ENCODE measurements at regions not wholly inside any gene's neighbourhood (a gene's known extent, or its start where the extent isn't known, plus 50 kb on each side); places are given as distances from the start of the nearest gene placed in this dataset.

GRCh38 chr6:167662075-167662880, 164.4 kb upstream of the AFDN start:
- Histone ChIP-seq H3K4me3 (no peak overlapping the region), H3K9me3 (replicated peaks) (no peaks in the 10 kb centered on the region), H3K27ac (replicated peaks) (no peak overlapping the region), H3K4me1 (peaks cover 15% of the 10 kb centered on the region), H3K27me3 (ENCODE audit: low read depth) (no peaks in the 10 kb centered on the region), H3K36me3 (no peaks in the 10 kb centered on the region)
- TF ChIP-seq CTCF (IDR thresholded peaks at IDR 0.05; ENCODE audit: borderline replicate concordance), result no peak
- intact Hi-C loops (cut with micrococcal nuclease), result no loop called here
- no peak for DNase-seq

- Histone ChIP-seq H3K9me3 (replicated peaks) (no peaks in the 10 kb centered on the region), H3K27ac (replicated peaks) (no peak overlapping the region), H3K27me3 (ENCODE audit: low read depth) (no peaks in the 10 kb centered on the region), H3K4me1 (peaks cover 15% of the 10 kb centered on the region), H3K36me3 (no peaks in the 10 kb centered on the region), H3K4me3 (no peak overlapping the region)
- intact Hi-C loops (cut with micrococcal nuclease), result no loop called here
- no peak for TF ChIP-seq CTCF (IDR thresholded peaks at IDR 0.05; ENCODE audit: borderline replicate concordance)
- DNase-seq, result no peak
Observed at GRCh38 chr6:167662881-167663205, 163.9 kb upstream of the AFDN start.

- H3K36me3 ChIP-seq, result no peaks in the 10 kb centered on the region
- no peak for DNase-seq
- intact Hi-C loops (cut with micrococcal nuclease), result no loop called here
- no peak overlapping the region for H3K4me3 ChIP-seq
- H3K9me3 ChIP-seq (replicated peaks), result no peaks in the 10 kb centered on the region
- H3K27me3 ChIP-seq (ENCODE audit: low read depth), result no peaks in the 10 kb centered on the region
- H3K27ac ChIP-seq (replicated peaks), result no peak overlapping the region
- no peak for TF ChIP-seq CTCF (IDR thresholded peaks at IDR 0.05; ENCODE audit: borderline replicate concordance)
- H3K4me1 ChIP-seq, result peaks cover 17% of the 10 kb centered on the region
Observed at GRCh38 chr6:167663316-167663715, 163.4 kb upstream of the AFDN start.

- no peaks in the 10 kb centered on the region for H3K9me3 ChIP-seq (replicated peaks)
- intact Hi-C loops (cut with micrococcal nuclease), result no loop called here
- H3K4me1 ChIP-seq, result peaks cover 20% of the 10 kb centered on the region
- H3K27ac ChIP-seq (replicated peaks), result no peak overlapping the region
- DNase-seq, result no peak
- H3K4me3 ChIP-seq, result no peak overlapping the region
- TF ChIP-seq CTCF (IDR thresholded peaks at IDR 0.05; ENCODE audit: borderline replicate concordance), result no peak
- H3K36me3 ChIP-seq, result no peaks in the 10 kb centered on the region
- H3K27me3 ChIP-seq (ENCODE audit: low read depth), result no peaks in the 10 kb centered on the region
Observed at GRCh38 chr6:167663784-167664443, 162.8 kb upstream of the AFDN start.

- no peak overlapping the region for H3K27ac ChIP-seq (replicated peaks)
- H3K4me1 ChIP-seq, result peaks cover 27% of the 10 kb centered on the region
- no peak for TF ChIP-seq CTCF (IDR thresholded peaks at IDR 0.05; ENCODE audit: borderline replicate concordance)
- intact Hi-C loops (cut with micrococcal nuclease), result no loop called here
- H3K9me3 ChIP-seq (replicated peaks), result no peaks in the 10 kb centered on the region
- H3K27me3 ChIP-seq (ENCODE audit: low read depth), result no peaks in the 10 kb centered on the region
- no peak overlapping the region for H3K4me3 ChIP-seq
- no peak for DNase-seq
- H3K36me3 ChIP-seq, result no peaks in the 10 kb centered on the region
Observed at GRCh38 chr6:167664678-167665660, 161.7 kb upstream of the AFDN start.

Data from left ventricle myocardium inferior (tissue), 1 donor.